NOMO-1 treated with dmso at 0.1 percent for 144 hours (cell line): ENCODE measurements at regions not wholly inside any gene's neighbourhood (a gene's known extent, or its start where the extent isn't known, plus 50 kb on each side); places are given as distances from the start of the nearest gene placed in this dataset.
A peak's percentile ranks its signal among the peaks of the same experiment; 100 is the strongest.

ENCODE experiments used
- DNase-seq: peaks from one replicate; lab custom pipeline; 2025; ENCODE audit not compliant: unreplicated experiment; lab: John Stamatoyannopoulos, UW

DNA sequence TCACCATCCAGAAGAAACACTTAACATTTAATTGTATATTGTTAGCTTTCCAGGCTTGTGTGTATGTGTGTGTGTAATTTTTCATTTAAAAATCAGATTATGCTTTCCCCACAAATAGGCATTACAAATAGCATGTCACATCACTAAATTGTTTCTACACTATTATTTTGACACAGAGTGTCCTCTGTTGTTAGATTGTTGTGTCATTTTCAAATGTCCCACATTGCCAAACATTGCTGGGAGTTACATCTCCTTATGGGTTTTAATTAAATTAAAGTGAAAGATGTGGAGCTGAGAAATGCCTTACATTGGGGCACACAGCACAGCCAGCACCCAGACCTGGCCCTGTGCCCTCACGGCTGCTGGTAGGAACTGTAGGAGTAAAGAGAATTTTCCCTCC, 295.6 kb downstream of the ZEB1 start:
- DNase-seq: no peak

DNA sequence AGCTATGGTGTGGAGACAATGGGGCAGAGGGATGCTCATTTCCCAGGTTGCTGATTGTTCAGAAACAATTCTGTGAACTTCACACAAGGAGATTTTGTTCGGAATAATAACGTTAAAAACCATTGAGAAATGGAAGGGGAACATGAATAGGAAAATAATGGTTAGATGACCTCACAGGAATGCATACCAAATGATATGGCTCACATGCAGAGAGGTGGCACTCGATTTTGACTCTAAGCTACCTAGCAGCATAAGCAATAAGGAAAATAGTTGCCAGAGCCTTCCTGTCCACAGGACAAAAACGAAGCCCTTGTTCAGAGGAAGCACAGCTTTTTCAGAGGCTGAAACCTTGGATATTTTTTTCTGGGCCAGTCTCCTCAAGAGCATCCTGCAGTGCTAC, 293.1 kb downstream of the ZEB1 start:
- no peak for DNase-seq

GRCh38 chr10:31611161-31611560, 292.1 kb downstream of the ZEB1 start:
- DNase-seq: no peak

DNA sequence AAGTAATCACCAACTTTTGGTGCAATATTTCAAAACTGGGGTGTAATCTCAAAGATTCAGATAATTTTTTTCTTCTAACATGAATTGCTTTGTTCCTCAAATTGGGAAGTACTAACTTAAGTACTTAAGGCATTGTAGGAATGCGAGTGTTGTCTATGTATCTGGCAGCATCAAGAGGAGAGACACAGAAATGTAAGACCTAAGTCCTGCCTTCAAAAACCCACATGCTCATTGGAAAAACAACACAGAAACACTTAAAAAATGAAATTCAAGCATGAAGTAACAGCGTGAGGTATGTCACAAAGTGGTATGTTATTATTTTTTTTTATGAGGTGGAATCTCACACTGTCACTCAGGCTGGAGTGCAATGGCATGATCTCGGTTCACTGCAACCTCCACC, 288.5 kb downstream of the ZEB1 start:
- no peak for DNase-seq

- DNase-seq: no peak
Measured at GRCh38 chr10:31606841-31607240, 287.8 kb downstream of the ZEB1 start.

DNA sequence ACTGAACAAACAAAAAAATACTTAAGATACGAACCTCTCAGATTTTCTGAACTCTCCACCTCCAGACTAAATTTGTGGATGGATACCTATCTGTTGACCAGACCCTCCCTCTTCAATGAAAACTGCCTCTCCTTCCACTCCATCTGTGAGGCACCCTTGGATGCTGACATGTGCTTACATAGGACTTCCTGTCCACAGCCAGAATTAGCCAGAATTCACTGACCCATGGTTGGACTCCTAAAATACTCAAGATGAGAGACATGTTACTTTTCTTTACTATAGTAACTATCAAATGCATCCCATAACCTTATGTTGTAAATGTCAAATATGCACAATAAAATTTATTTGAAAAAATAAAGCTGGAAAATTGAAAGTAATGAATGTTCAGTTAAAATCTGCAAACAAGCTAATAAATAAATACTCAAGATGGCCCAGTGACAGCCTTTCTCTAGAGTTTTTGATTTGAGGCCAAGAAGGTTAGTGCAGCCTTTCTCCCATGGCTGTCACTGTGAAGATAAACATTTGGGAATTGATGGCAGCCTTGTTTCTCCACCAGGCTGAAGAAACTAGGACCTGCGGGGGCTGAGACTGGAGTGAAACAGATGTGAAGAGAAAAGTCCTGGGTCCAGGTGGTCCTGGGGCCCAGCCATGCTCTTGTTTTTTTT, 287.0 kb downstream of the ZEB1 start:
- no peak for DNase-seq

DNA sequence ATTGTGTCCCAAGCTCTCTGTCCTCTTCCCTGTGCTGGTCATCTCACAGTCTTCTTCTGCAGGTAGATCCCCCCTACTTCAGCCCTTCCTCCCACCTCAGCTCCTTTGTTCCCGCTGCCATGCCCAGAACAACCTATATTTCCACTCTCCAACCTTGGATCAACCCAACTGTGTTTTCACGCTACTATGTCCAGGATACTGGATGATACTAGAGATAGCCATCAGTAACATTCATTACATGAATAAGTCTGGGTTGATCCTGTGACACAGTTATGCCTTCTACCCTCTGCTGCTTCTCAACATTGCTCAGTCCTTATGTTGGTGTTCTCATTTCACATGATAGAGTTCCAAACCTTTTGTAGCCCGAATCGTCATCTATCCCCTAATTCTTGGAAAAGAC, 286.4 kb downstream of the ZEB1 start:
- DNase-seq: no peak

- no peak for DNase-seq
Measured at GRCh38 chr10:31604646-31605170, 285.7 kb downstream of the ZEB1 start.

GRCh38 chr10:31604096-31604495, 285.1 kb downstream of the ZEB1 start:
- no peak for DNase-seq

DNA sequence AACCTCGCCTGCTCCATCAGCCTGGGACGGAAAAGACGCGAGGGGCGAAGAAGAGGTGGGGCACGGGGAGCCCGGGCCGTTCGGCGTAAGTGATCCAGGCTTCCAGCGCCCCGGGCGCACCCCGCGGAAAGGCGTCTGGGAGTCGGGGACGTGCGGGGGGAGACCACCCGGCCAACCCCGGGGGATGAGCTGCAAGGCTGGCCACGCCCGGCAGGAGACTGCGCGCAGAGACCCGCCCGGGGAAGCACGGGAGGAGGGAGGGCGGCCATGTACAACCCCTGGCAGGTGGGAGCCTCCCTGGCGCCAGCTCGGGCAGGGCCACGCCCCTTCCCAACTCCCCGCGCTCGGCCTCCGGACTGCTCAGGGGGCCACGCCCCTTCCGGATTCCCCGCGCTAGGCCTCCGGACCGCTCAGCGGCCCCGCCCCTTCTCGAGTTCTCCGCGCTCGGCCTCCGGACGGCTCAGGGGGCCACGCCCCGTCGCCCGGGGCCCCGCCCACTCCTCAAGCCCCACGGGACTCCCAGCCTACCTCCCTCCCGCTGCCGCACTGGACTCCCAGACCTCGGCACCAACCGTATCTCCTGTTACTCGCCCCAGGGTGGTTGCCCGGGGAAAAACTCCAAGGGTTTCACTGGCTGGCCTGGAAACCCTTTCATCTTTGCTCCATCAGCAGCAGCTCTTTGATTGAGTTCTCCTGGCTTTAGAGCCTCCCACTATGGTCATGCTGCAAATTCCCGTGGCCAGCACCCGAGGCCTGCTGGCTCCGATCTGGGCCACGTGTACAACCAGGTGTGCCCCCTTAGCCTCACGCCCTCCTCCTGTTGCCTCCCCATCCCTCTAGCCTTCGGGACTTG, 284.4 kb downstream of the ZEB1 start:
- DNase-seq: peak; percentile 91

DNA sequence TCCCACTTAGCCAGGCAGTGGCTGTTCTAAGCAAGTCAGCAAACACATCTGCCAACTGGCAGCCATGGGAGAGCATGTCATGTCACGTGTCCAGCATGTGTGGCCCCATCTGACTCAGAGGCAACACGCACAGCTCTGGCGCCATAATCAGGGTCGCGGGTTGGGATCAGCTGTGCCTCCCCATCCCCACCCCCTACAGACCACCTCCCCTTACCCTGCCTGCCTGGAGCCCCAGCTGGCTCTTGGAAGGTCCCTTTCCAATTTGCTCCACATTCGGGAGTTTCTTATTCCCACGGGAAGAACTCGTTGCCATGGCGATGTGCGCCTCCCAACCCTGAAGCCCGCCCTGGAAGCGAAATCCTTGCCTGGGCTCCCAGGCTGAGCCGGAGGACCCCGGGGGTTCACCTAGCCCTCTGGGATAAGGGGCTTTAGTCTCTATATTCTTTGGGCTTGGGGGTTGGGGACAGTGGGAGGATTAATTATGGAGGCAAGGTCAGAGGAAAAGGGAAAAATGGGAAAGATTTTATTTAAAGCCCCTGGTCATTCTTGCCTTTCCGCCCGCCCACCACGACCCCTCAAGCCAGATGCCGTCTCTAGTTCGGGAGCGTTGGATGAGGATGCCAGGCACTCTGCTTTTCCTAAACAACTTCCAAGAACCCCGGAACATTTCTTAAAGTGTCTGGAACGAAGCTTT, 283.7 kb downstream of the ZEB1 start:
- DNase-seq: no peak

DNA sequence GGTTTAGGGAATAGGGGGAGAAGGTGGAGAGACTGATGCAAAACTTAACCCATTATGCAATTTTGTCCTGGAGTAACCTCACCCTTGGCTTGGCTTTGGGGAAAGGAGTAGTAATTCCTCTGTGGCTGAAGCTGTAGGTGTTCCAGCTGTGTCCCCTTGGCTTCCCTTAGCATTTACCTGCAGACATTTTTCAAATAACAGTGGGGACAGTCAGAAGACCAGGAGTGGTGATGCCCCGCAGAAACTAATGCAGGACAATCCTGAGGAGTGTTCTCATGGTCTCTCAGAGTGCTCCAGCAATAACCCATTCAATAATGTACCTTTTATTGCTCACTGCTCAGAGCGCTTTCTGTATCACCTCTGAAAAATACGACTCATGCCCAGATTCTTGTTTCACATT, 282.1 kb downstream of the ZEB1 start:
- DNase-seq: no peak

- no peak for DNase-seq
Measured at GRCh38 chr10:31599626-31600504, 280.8 kb downstream of the ZEB1 start.

DNA sequence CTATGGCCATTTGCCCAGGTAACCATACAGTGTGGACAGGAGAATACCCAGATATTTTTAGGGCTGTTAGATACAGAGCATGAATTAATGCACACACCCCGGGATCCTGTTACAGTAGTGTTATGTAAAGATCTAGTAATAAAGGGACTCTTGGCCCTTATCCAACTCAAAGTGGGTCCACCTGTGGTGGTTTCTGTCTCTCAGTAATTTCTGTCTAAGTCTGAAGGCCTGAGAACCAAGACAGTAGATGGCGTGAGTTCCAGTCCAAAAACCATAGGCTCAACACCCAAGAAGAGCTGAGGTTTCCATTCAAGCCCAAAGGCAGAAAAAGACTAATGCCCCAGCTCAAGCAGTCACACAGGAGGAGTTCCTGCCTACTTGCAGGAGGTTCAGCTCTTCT, 277.7 kb downstream of the ZEB1 start:
- DNase-seq: no peak

DNA sequence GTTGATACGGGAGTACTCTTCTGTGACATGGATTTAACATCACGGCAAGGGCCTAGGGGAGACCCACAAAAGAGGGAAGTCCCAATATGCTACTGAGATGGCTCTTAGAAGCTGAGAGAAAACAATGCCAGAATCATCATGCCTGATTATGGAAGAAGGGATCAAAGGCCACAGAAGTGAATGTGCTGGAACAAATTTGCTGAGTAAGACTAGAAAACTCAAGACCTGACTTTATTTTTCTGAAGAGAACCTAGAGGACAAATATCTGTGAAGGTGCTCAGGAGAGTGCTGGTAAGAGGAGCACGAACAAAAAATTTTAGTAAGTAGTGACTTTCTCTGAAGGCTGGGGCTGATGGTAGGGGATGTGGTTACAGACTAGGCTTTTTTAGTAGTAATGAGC, 277.0 kb downstream of the ZEB1 start:
- DNase-seq: no peak

- DNase-seq: no peak
Measured at GRCh38 chr10:31594347-31594873, 275.4 kb downstream of the ZEB1 start.

DNA sequence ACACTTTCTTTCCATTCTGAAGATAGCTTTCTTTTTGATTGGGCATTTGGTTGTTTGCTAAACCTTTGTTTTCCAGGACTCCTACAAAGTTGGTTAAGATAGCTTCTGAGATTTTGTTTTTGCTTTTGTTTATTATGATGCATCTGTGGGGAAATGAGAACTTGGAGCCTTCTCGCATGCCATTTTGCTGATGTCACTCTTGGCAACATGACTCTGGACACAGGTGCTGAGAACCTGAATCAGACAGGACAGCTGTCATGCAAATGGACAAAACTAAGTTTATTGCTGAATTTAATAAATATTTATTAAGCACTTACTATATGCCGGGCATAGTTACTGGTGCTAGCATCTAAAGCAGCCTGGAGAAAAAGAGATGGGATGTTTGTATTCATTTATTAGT, 274.1 kb downstream of the ZEB1 start:
- no peak for DNase-seq

DNA sequence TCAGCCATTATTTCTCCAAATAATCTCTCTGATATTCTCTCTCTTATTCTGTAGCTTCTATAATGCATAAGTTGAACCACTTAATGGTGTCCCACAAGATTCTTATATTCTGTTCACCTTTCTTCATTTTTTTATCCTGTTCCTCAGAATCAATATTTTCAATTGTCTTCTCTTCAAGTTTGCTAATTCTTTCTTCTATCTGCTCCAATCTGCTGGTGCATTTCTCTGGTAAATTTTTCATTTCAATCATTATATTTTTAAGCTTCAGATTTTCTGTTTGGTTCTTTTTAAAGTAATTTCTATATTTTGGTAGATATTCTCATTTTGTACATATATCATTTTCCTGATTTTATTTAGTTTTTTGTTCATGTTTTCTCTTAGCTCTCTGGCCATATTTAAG, 272.6 kb downstream of the ZEB1 start:
- DNase-seq: no peak

DNA sequence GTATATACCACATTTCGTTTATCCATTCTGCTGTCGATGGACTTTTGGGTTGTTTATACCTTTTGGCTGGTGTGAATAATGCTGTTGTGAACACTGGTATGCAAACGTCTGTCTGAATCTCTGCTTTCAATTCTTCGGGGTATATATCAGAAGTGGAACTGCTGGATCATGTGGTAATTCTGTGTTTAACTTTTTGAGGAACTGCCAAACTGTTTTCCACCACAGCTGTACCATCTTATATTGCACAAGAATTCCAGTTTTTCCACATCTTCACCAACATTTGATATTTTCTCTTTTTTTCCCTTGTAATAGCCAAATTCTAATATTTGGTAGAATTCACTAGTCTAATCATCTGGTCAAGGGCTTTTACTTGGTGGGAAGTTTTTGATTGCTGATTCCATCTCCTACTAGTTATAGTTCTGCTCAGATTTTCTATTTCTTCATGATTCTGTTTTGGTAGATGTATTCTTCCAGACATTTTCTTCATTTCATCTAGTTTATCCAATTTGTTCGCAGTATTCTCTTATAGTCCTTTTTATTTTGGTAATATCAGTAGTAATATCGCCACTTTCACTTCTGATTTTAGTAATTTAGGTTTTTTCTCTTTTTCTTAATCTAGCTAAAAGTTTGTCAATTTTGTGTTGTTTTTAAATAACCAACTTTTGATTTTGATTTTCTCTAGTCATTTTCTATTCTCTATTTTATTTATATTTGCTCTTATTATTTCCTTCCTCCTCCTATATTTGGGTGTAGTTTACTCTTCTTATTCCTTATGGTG, 271.2 kb downstream of the ZEB1 start:
- peak; percentile 27 for DNase-seq

DNA sequence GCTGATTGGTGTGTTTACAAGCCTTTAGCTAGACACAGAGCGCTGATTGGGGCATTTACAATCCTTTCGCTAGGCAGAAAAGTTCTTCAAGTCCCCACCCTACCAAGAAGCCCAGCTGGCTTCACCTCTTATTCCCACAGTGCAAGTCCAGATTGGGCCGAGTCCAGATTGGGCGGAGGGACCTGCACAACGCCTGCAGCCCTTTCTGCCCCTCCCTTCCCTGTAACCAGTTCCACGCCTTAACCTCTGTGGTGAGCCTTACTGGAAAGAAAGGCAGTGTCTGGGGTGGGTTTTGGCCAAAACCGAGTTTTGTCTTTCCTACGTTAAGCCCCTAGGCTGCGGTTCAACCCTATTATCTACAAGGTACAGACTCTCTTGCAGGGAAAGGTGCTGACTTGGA, 268.7 kb downstream of the ZEB1 start:
- DNase-seq: no peak
